Adrenal gland (tissue), 5 donors: ENCODE measurements at regions not wholly inside any gene's neighbourhood (a gene's known extent, or its start where the extent isn't known, plus 50 kb on each side); places are given as distances from the start of the nearest gene placed in this dataset.

ENCODE experiments used
- POLR2A ChIP-seq, 2 donors: fragments of 450-650 bp; IDR thresholded peaks; one replicate each; pipeline ENCODE4 v1.6.1; 2017; ENCODE audit warnings: antibody characterized with exemption in 2 of 2, mild to moderate bottlenecking in 2 of 2, moderate library complexity in 1 of 2
- TF ChIP-seq, protein P1 (sequence below), 6 experiments: fragments of 450-650 bp in 4 of 6; fragments of 200-600 bp in 2 of 6; sonication (generic) in 1 of 6; IDR thresholded peaks; 1 replicate in 5 of 6; 2 replicates in 1 of 6; pipeline versions ENCODE4 v1.5.1 to v1.8.0; 2016 to 2021; ENCODE audit warnings: antibody characterized with exemption in 6 of 6, mild to moderate bottlenecking in 2 of 6, moderate library complexity in 1 of 6
- donor health status: DM: no; HTN: no; CAD: no.

GRCh38 chr1:67889466-67889865, 56.2 kb upstream of the GNG12 start:
- TF ChIP-seq, protein P1, sequence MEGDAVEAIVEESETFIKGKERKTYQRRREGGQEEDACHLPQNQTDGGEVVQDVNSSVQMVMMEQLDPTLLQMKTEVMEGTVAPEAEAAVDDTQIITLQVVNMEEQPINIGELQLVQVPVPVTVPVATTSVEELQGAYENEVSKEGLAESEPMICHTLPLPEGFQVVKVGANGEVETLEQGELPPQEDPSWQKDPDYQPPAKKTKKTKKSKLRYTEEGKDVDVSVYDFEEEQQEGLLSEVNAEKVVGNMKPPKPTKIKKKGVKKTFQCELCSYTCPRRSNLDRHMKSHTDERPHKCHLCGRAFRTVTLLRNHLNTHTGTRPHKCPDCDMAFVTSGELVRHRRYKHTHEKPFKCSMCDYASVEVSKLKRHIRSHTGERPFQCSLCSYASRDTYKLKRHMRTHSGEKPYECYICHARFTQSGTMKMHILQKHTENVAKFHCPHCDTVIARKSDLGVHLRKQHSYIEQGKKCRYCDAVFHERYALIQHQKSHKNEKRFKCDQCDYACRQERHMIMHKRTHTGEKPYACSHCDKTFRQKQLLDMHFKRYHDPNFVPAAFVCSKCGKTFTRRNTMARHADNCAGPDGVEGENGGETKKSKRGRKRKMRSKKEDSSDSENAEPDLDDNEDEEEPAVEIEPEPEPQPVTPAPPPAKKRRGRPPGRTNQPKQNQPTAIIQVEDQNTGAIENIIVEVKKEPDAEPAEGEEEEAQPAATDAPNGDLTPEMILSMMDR (IDR thresholded peaks at IDR 0.05): no peak
- TF ChIP-seq POLR2A (IDR thresholded peaks at IDR 0.05): no peak
